ENCODE measurements at regions not wholly inside any gene's neighbourhood (a gene's known extent, or its start where the extent isn't known, plus 50 kb on each side); places are given as distances from the start of the nearest gene placed in this dataset.
"Not testable (repeated sequence)": the region's sequence is repeated elsewhere in the genome, so short reads cannot be mapped to it uniquely, and the experiment has no call there.

GRCh38 chr6:140446241-140446640, 1071.8 kb upstream of the CITED2 start:
- H3K4me2 ChIP-seq (ENCODE audit: low read depth, low read length), result no peak overlapping the region
- no peaks in the 10 kb centered on the region for H4K20me1 ChIP-seq (ENCODE audit: insufficient read depth, low read length)
- H3K79me2 ChIP-seq (ENCODE audit: low read length), result no peaks in the 10 kb centered on the region
- no peaks in the 10 kb centered on the region for H3K9me2 ChIP-seq (replicated peaks; ENCODE audit: insufficient read depth, low read length)
- H3K9ac ChIP-seq (ENCODE audit: low read length), result no peak overlapping the region
- no peak overlapping the region for H2AFZ ChIP-seq (ENCODE audit: low read length)
- no peaks in the 10 kb centered on the region; the same call in 1 of the 2 replicates for H3F3A ChIP-seq (ENCODE audit: insufficient read depth, low read length)
- H3K27me3 ChIP-seq (replicated peaks; ENCODE audit: insufficient read depth, low read length), result no peaks in the 10 kb centered on the region
- no peak for DNase-seq
- TF ChIP-seq, protein P1, sequence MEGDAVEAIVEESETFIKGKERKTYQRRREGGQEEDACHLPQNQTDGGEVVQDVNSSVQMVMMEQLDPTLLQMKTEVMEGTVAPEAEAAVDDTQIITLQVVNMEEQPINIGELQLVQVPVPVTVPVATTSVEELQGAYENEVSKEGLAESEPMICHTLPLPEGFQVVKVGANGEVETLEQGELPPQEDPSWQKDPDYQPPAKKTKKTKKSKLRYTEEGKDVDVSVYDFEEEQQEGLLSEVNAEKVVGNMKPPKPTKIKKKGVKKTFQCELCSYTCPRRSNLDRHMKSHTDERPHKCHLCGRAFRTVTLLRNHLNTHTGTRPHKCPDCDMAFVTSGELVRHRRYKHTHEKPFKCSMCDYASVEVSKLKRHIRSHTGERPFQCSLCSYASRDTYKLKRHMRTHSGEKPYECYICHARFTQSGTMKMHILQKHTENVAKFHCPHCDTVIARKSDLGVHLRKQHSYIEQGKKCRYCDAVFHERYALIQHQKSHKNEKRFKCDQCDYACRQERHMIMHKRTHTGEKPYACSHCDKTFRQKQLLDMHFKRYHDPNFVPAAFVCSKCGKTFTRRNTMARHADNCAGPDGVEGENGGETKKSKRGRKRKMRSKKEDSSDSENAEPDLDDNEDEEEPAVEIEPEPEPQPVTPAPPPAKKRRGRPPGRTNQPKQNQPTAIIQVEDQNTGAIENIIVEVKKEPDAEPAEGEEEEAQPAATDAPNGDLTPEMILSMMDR (IDR thresholded peaks at IDR 0.05; ENCODE audit: low read length), result no peak
- TF ChIP-seq EZH2 (optimal IDR thresholded peaks at IDR 0.05; ENCODE audit: low read depth, low read length) (no peak), EZH2phosphoT487 (IDR thresholded peaks at IDR 0.05; ENCODE audit: low read length) (no peak)
- no peak overlapping the region for H3K4me3 ChIP-seq (ENCODE audit: low read length)
- H3K36me3 ChIP-seq (replicated peaks; ENCODE audit: insufficient read depth, low read length), result no peaks in the 10 kb centered on the region
- H3K4me1 ChIP-seq (ENCODE audit: low read length), result no peaks in the 10 kb centered on the region
- H3K27ac ChIP-seq (ENCODE audit: low read length), result no peak overlapping the region
- H3K9me3 ChIP-seq (replicated peaks; ENCODE audit: insufficient read depth, low read length), result no peaks in the 10 kb centered on the region

- no peak for DNase-seq
- Histone ChIP-seq H4K20me1 (ENCODE audit: insufficient read depth, low read length) (no peaks in the 10 kb centered on the region), H3F3A (ENCODE audit: insufficient read depth, low read length) (no peaks in the 10 kb centered on the region; the same call in 1 of the 2 replicates), H3K9me3 (replicated peaks; ENCODE audit: insufficient read depth, low read length) (no peaks in the 10 kb centered on the region), H3K4me1 (ENCODE audit: low read length) (no peaks in the 10 kb centered on the region), H2AFZ (ENCODE audit: low read length) (no peak overlapping the region), H3K9ac (ENCODE audit: low read length) (no peak overlapping the region), H3K27ac (ENCODE audit: low read length) (no peak overlapping the region), H3K4me2 (ENCODE audit: low read depth, low read length) (no peak overlapping the region), H3K9me2 (replicated peaks; ENCODE audit: insufficient read depth, low read length) (no peaks in the 10 kb centered on the region), H3K36me3 (replicated peaks; ENCODE audit: insufficient read depth, low read length) (no peaks in the 10 kb centered on the region), H3K27me3 (replicated peaks; ENCODE audit: insufficient read depth, low read length) (no peaks in the 10 kb centered on the region), H3K4me3 (ENCODE audit: low read length) (no peak overlapping the region), H3K79me2 (ENCODE audit: low read length) (no peaks in the 10 kb centered on the region)
- TF ChIP-seq EZH2phosphoT487 (IDR thresholded peaks at IDR 0.05; ENCODE audit: low read length) (no peak), EZH2 (optimal IDR thresholded peaks at IDR 0.05; ENCODE audit: low read depth, low read length) (no peak)
- TF ChIP-seq, protein P1 (IDR thresholded peaks at IDR 0.05; ENCODE audit: low read length), result no peak
Observed at GRCh38 chr6:140445474-140446004, 1071.1 kb upstream of the CITED2 start.

DNA sequence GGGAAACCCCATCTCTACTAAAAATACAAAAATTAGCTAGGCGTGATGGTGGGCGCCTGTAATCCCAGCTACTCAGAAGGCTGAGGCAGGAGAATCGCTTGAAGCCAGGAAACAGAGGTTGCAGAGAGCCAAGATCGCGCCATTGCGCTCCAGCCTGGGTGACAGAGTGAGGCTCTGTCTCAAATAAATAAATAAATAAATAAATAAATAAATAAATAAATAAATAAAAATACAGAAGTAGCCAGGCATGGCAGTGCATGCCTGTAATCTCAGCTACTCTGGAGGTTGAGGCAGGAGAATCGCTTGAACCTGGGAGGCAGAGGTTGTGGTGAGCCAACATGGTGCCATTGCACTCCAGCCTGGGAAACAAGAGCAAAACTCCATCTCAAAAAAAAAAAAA, 1068.7 kb upstream of the CITED2 start:
- not testable (repeated sequence) for H3F3A ChIP-seq (ENCODE audit: insufficient read depth, low read length); H3K27ac ChIP-seq (ENCODE audit: low read length); H3K9me3 ChIP-seq (replicated peaks; ENCODE audit: insufficient read depth, low read length); H3K36me3 ChIP-seq (replicated peaks; ENCODE audit: insufficient read depth, low read length); DNase-seq; H3K27me3 ChIP-seq (replicated peaks; ENCODE audit: insufficient read depth, low read length); H3K9ac ChIP-seq (ENCODE audit: low read length); H3K4me1 ChIP-seq (ENCODE audit: low read length); H4K20me1 ChIP-seq (ENCODE audit: insufficient read depth, low read length); H2AFZ ChIP-seq (ENCODE audit: low read length); H3K9me2 ChIP-seq (replicated peaks; ENCODE audit: insufficient read depth, low read length); H3K4me2 ChIP-seq (ENCODE audit: low read depth, low read length); H3K79me2 ChIP-seq (ENCODE audit: low read length); H3K4me3 ChIP-seq (ENCODE audit: low read length)

DNA sequence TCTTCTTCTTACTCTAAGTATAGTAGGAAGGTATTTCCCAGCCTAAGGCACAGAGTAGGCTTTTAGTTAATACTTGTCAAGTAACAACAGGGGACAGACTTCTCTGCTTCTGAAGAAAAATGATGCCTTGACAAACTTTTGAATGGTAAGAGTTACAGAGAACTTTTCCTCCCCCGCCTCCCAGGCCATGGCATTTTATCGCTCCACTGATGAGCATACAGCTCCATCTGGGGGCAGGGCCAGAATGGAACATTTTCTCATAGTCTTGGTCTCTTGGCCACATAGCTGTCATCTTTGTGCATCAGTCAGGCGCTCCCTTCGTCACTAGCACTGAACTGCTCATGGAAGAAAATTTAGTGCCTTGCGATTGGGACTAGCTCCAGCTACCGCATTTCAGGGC, 1066.8 kb upstream of the CITED2 start:
- Histone ChIP-seq H3K9me2 (replicated peaks; ENCODE audit: insufficient read depth, low read length) (no peaks in the 10 kb centered on the region), H3F3A (ENCODE audit: insufficient read depth, low read length) (no peaks in the 10 kb centered on the region), H3K9ac (ENCODE audit: low read length) (no peak overlapping the region), H3K36me3 (replicated peaks; ENCODE audit: insufficient read depth, low read length) (no peaks in the 10 kb centered on the region), H3K27ac (ENCODE audit: low read length) (no peak overlapping the region), H3K4me3 (ENCODE audit: low read length) (no peak overlapping the region), H2AFZ (ENCODE audit: low read length) (no peak overlapping the region), H3K4me2 (ENCODE audit: low read depth, low read length) (no peak overlapping the region), H3K9me3 (replicated peaks; ENCODE audit: insufficient read depth, low read length) (no peaks in the 10 kb centered on the region), H3K79me2 (ENCODE audit: low read length) (no peaks in the 10 kb centered on the region), H3K4me1 (ENCODE audit: low read length) (no peaks in the 10 kb centered on the region), H3K27me3 (replicated peaks; ENCODE audit: insufficient read depth, low read length) (no peaks in the 10 kb centered on the region), H4K20me1 (ENCODE audit: insufficient read depth, low read length) (no peaks in the 10 kb centered on the region)
- no peak for DNase-seq
- TF ChIP-seq EZH2phosphoT487 (IDR thresholded peaks at IDR 0.05; ENCODE audit: low read length), result no peak
- TF ChIP-seq, protein P1 (IDR thresholded peaks at IDR 0.05; ENCODE audit: low read length), result 0 out of 2 replicates have a peak, but pooled peaks have one; percentile 11
- TF ChIP-seq EZH2 (optimal IDR thresholded peaks at IDR 0.05; ENCODE audit: low read depth, low read length), result no peak
